ENCODE measurements at regions not wholly inside any gene's neighbourhood (a gene's known extent, or its start where the extent isn't known, plus 50 kb on each side); places are given as distances from the start of the nearest gene placed in this dataset.

GRCh38 chr6:33924681-33925080, 120.9 kb upstream of the MLN start:
- no peak for DNase-seq (ENCODE audit: low spot score)
- FAIRE-seq, result no peak

DNA sequence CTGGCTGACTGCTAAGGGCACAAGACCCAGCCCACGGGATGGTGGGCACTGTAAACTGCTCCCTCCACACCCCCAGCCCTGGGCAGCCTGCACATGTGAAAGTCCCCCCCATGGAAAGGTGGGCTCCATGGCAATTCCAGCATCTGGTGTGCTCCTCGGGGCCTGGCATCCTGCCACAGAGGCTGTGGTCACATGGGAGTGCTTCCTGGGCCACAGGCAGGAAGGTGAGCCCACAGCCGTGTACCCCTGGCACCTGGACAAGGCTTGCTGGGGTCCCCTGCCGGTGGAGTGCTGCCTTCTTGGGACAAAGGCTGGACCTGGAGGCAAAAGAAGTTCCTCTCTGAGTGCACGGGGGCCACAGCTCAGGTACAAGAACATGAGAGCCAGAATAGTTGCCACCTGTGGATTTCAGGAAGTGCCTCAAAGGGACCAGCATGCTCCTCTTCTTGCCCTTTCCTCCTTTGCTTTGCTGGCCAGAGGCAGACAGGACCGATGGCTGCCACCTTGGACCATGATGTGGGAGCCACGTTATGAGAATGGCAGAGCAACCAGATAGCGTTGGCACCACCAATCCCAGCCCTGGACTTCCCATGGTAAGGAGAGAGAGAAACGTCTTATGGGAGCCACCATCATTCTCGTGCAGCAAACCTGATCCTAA, 120.2 kb upstream of the MLN start:
- FAIRE-seq (no peak), DNase-seq (ENCODE audit: low spot score) (no peak)

GRCh38 chr6:33921745-33922144, 117.9 kb upstream of the MLN start:
- DNase-seq (ENCODE audit: low spot score) (no peak), FAIRE-seq (no peak)

- FAIRE-seq, result no peak
- DNase-seq (ENCODE audit: low spot score), result no peak
Measured at GRCh38 chr6:33918175-33918695, 114.4 kb upstream of the MLN start.

DNA sequence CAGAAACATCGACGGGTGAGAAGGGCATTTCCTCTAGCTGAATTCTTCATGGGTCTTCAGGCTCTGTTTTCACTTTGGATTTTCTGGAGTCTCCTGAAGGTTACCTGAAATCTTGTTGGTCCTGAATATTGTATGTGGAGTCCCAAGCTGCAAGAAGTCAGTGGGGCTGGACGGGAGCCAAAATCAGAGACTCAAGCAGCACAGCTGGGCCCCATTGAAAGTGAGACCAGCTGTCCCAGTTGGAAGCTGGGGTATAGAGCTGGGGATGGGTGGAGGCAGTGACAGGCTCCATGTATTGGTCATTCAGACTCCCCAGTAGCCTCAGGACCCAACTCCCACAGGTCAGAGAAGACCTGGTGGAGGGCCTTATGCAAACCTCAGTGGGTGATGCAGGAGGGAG, 111.3 kb upstream of the MLN start:
- FAIRE-seq, result no peak
- no peak for DNase-seq (ENCODE audit: low spot score)

- DNase-seq (ENCODE audit: low spot score) (no peak), FAIRE-seq (no peak)
Measured at GRCh38 chr6:33914645-33915044, 110.8 kb upstream of the MLN start.

- FAIRE-seq (no peak), DNase-seq (ENCODE audit: low spot score) (no peak)
Measured at GRCh38 chr6:33912195-33912594, 108.4 kb upstream of the MLN start.

DNA sequence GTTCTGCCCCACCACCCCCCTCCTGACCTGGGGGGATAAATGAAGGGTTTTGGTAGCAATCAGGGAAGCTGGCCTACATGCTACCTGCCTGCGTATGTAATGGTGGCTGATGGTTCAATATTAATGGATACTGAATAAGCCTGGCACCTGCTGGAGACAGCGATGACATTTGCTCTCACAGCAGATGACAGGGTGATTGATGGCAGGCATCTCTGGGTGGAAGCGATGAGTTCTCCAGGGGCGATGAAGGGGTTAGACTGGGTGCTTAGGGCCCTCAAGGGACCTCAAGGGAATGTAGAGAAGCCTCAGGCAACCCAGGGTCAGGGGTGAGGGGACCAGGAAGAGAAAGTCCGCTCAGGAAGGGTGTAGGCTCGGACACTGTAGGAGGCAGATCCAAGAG, 107.7 kb upstream of the MLN start:
- FAIRE-seq (no peak), DNase-seq (ENCODE audit: low spot score) (no peak)

DNA sequence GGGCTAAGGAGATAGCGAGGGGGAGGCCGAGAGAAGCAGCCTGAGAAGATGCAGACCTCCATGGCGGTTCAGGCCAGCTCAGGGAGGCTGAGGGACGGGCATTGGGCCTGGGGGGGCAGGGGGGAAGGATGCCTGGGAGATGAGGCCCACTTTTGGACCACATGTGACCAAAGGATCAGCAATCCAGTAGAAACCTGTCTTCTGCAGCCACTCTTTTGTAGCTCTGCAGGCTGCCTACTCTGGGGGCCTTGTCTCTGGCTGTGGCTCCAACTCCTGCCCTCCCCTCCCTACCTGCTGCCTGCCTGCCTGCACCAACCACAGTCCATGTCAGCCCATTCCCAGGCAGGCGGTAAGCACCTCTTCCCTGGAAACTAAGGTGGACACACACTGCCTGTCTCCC, 106.8 kb upstream of the MLN start:
- FAIRE-seq, result no peak
- no peak for DNase-seq (ENCODE audit: low spot score)

GRCh38 chr6:33909737-33910136, 105.9 kb upstream of the MLN start:
- no peak for FAIRE-seq

GRCh38 chr6:33908025-33908424, 104.2 kb upstream of the MLN start:
- DNase-seq (ENCODE audit: low spot score), result peak; percentile 14
- peak; percentile 51 for FAIRE-seq

More at GRCh38 chr6:33909737-33910136, 105.9 kb upstream of the MLN start:
- DNase-seq (ENCODE audit: low spot score), result no peak

GRCh38 chr6:33907227-33907626, 103.4 kb upstream of the MLN start:
- FAIRE-seq, result no peak
- no peak for DNase-seq (ENCODE audit: low spot score)

- no peak for DNase-seq (ENCODE audit: low spot score)
- FAIRE-seq, result no peak
Measured at GRCh38 chr6:33906439-33906838, 102.6 kb upstream of the MLN start.

- FAIRE-seq, result no peak
- DNase-seq (ENCODE audit: low spot score), result no peak
Measured at GRCh38 chr6:33905071-33905609, 101.3 kb upstream of the MLN start.

DNA sequence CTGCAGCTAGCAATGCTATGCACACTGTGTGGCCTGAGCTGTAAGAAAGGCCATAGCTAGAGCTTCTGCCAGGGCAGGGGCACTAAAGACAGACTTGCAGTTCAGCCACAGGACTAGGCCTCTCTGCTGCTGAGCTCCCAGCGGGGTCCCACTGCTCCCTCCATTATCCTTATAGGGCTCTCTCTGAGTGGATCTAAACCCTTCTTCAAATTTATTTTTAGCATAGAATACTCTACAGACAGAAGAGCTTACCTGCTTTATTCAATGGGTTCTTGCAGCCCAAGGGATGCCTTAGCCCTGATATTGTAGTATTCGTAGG, 100.9 kb upstream of the MLN start:
- DNase-seq (ENCODE audit: low spot score) (no peak), FAIRE-seq (no peak)

GRCh38 chr6:33904050-33904746, 100.4 kb upstream of the MLN start:
- DNase-seq (ENCODE audit: low spot score) (no peak), FAIRE-seq (no peak)

DNA sequence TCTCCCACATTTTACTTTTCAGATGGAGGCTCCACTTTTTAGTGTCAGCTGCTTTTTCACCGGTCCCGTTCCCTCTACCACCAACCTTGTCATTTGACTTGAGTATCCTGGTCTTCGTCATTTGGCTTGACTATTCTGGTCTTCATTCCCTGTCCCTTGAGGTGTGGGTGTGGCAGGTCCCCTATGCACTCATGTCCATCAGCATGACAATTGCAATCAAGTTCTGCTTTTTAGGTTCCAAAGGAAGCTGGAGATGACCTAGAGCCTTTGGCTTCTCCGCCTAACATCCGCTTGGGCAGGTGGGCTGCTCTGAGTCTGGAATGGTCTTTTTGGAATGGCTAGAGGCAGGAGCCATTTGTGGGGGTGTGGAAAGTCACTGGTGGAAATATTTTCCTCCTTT, 99.8 kb upstream of the MLN start:
- no peak for DNase-seq (ENCODE audit: low spot score)
- FAIRE-seq, result no peak

DNA sequence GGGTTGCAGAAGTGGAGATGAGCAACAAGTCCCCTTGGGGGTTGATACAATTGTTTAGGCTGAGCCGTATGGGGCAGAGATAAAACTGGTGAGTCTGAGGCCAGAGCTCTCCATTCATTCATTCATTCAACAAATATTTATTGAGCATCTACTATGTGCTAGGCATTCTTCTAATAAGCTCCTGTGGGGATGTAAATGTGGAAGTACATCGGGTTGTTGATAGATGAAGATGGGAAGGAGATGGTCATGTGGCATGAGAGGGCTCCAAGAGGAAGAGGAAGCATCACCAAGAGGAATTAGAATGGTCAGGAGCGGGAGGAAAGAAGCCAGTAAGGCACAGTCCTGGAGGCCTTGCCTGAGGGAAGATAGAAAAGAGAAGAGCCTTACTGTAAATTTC, 98.7 kb upstream of the MLN start:
- FAIRE-seq (no peak), DNase-seq (ENCODE audit: low spot score) (no peak)

DNA sequence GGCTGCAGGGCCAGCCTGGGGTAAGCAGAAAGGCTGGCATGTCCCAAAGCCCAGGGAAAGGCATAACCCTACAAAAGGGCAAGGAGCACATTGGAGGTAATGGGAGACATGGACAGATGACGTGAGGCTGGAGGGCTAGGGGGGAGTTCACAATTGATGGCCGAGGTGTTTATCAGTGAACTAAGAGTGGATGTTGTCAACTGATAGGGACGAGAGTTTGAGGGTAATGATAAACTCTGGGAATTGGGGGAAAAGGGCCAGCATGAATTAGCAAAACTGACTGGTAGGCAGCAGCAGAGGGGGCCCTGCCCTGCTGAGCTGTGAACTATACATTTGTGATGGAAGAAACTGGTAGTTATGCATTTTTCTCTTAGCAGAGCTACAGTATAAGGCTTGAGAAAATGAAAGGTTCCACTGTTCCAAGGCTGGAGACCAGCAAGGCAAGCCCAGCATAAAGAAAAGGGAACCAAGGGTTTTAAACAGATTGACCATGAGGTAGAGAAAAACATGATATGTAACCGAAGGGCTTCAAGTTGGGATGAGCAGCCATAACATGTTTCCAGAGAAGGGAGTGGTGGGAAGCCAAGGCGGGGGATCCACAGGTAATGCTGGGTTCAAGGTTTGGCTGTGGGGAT, 98.1 kb upstream of the MLN start:
- DNase-seq (ENCODE audit: low spot score) (no peak), FAIRE-seq (no peak)

- FAIRE-seq (no peak), DNase-seq (ENCODE audit: low spot score) (no peak)
Measured at GRCh38 chr6:33898771-33899170, 95.0 kb upstream of the MLN start.

DNA sequence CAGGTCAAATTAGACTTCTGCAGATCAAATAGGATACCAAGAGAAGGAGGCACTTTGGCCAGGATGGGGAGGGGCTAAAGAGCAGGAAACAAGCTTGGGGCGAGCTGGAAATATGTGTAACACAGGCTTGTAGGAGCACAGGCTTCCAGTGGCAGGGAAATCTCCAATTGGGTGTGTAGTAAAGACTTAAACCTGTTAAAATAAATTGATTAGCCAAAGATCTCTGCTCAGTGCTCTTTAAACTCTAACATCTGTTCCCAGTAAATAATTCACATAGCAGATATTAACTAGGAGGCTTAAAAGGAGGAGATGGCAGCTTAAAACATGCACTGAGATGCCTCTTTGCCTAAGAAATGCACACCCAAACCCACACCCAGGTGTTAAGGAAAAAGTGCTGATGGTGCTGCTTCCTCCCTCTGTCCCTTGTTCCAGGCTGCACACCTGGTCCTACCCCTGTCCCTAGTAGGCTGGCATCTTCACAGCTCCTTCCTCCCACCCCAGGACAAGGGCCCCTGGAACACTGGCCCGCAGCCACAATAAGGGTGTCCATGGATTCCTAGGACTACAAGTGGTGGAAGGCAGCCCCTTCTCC, 93.5 kb upstream of the MLN start:
- FAIRE-seq (no peak), DNase-seq (ENCODE audit: low spot score) (no peak)

All from RCC 7860 (cell line).